H1 (cell line): ENCODE measurements at regions not wholly inside any gene's neighbourhood (a gene's known extent, or its start where the extent isn't known, plus 50 kb on each side); places are given as distances from the start of the nearest gene placed in this dataset.

ENCODE experiments used
- CTCF ChIA-PET: fragments of 300-600 bp; sonication (Branson Sonifier 250); formaldehyde crosslinking; loops from one replicate; lab custom pipeline; 2021; ENCODE audit not compliant: partially characterized antibody; lab: Charles Lee
- POLR2A ChIA-PET: fragments of 300-600 bp; sonication (Branson Sonifier 250); formaldehyde crosslinking; loops from one replicate; lab custom pipeline; 2021; ENCODE audit warnings: inconsistent platforms; ENCODE audit not compliant: partially characterized antibody; lab: Charles Lee
- DNase-seq, 2 experiments: peaks; one replicate each; pipeline versions ENCODE4 v3.0.0 to v3.0.0-alpha.2; 2010 to 2022; ENCODE audit warnings: low spot score in 2 of 2, low read depth in 1 of 2, mixed read lengths in 1 of 2
- FAIRE-seq: peaks from 2 replicates; lab custom pipeline; 2011; peaks lifted over from hg19 to GRCh38; lab: Jason Lieb, UNC
- H2AFZ ChIP-seq: 2 replicates; pipeline ENCODE4 v1.8.1; 2012; ENCODE audit warnings: low read length, inconsistent platforms
- H2AK5ac ChIP-seq: 2 replicates; pipeline ENCODE4 v1.6.1; 2013; ENCODE audit warnings: low read depth, low read length
- H2BK120ac ChIP-seq: replicated peaks from 2 replicates; pipeline ENCODE3; 2013; ENCODE audit warnings: low read depth, low read length, inconsistent platforms
- H2BK12ac ChIP-seq: 2 replicates; pipeline ENCODE4 v1.6.1; 2013; ENCODE audit warnings: low read depth, low read length
- H2BK15ac ChIP-seq: 2 replicates; pipeline ENCODE4 v1.6.1; 2013; ENCODE audit warnings: low read length
- H2BK20ac ChIP-seq: 2 replicates; pipeline ENCODE4 v1.6.1; 2013; ENCODE audit warnings: low read length
- H2BK5ac ChIP-seq: 2 replicates; pipeline ENCODE4 v1.6.1; 2013; ENCODE audit warnings: low read depth, low read length
- H3K14ac ChIP-seq: 2 replicates; pipeline ENCODE4 v1.6.1; 2013; ENCODE audit warnings: inconsistent platforms; ENCODE audit not compliant: insufficient read length
- H3K18ac ChIP-seq: 2 replicates; pipeline ENCODE4 v1.6.1; 2013; ENCODE audit warnings: low read length; ENCODE audit errors: extremely low read depth
- H3K23ac ChIP-seq: 2 replicates; pipeline ENCODE4 v1.6.1; 2013; ENCODE audit warnings: inconsistent platforms; ENCODE audit not compliant: insufficient read length
- H3K23me2 ChIP-seq: 2 replicates; pipeline ENCODE4 v1.6.1; 2013; ENCODE audit warnings: low read depth, low read length
- H3K27ac ChIP-seq: 2 replicates; pipeline ENCODE4 v1.6.1; 2011; ENCODE audit warnings: low read depth, low read length, inconsistent platforms
- H3K27me3 ChIP-seq, 4 experiments: replicated peaks in 1 of 4; 1 replicate in 1 of 4; 2 replicates in 3 of 4; pipeline versions ENCODE4 v1.6.1 to v1.8.1; 2011 to 2013; ENCODE audit warnings: low read length in 3 of 4, mild to moderate bottlenecking in 3 of 4, inconsistent platforms in 2 of 4, mixed read lengths in 2 of 4, moderate library complexity in 1 of 4; ENCODE audit not compliant: control insufficient read depth in 3 of 4, insufficient read depth in 3 of 4; ENCODE audit errors: extremely low read depth in 1 of 4
- H3K36me3 ChIP-seq, 4 experiments: 2 replicates each; pipeline versions ENCODE4 v1.6.1 to v1.8.1; 2011 to 2013; ENCODE audit warnings: mild to moderate bottlenecking in 4 of 4, low read length in 3 of 4, moderate library complexity in 2 of 4, control low read depth in 1 of 4, inconsistent platforms in 1 of 4; ENCODE audit not compliant: insufficient read depth in 4 of 4, control insufficient read depth in 2 of 4
- H3K4ac ChIP-seq: replicated peaks from 2 replicates; pipeline ENCODE3; 2013; ENCODE audit warnings: low read length, low read depth, mixed read lengths, inconsistent platforms; ENCODE audit not compliant: insufficient read length
- H3K4me1 ChIP-seq, 4 experiments: replicated peaks in 1 of 4; 1 replicate in 1 of 4; 2 replicates in 3 of 4; pipeline versions ENCODE4 v1.6.1 to v1.8.1; 2011 to 2013; ENCODE audit warnings: low read length in 3 of 4, inconsistent platforms in 2 of 4, mixed read lengths in 1 of 4; ENCODE audit not compliant: insufficient read depth in 4 of 4, control insufficient read depth in 3 of 4
- H3K4me2 ChIP-seq, 2 experiments: 2 replicates each; pipeline versions ENCODE4 v1.6.1 to v1.8.1; 2011 to 2013; ENCODE audit warnings: low read depth in 2 of 2, low read length in 2 of 2, control low read depth in 1 of 2, inconsistent platforms in 1 of 2, mild to moderate bottlenecking in 1 of 2; ENCODE audit not compliant: insufficient read depth in 1 of 2
- H3K4me3 ChIP-seq, 4 experiments: fragments of 200-600, 300-600 bp in 1 of 4; sonication (generic), shearing (Covaris generic), sonication (Bioruptor Twin) in 1 of 4; 2 replicates each; pipeline versions ENCODE4 v1.5.1 to v1.8.1; 2011 to 2016; ENCODE audit warnings: low read length in 4 of 4, low read depth in 3 of 4, control low read depth in 2 of 4, inconsistent platforms in 2 of 4, mild to moderate bottlenecking in 2 of 4, mixed read lengths in 1 of 4, moderate library complexity in 1 of 4; ENCODE audit not compliant: insufficient read depth in 2 of 4; ENCODE audit errors: extremely low read depth in 1 of 4
- H3K56ac ChIP-seq: replicated peaks from 2 replicates; pipeline ENCODE3; 2013; ENCODE audit warnings: low read depth, mild to moderate bottlenecking, mixed read lengths, low read length, inconsistent platforms; ENCODE audit not compliant: insufficient read length
- H3K79me1 ChIP-seq: 2 replicates; pipeline ENCODE4 v1.6.1; 2013; ENCODE audit warnings: low read depth, low read length, control low read depth
- H3K79me2 ChIP-seq, 2 experiments: 2 replicates each; pipeline versions ENCODE4 v1.6.1 to v1.8.1; 2012 to 2013; ENCODE audit warnings: low read length in 2 of 2, mild to moderate bottlenecking in 2 of 2, inconsistent platforms in 1 of 2; ENCODE audit not compliant: insufficient read depth in 2 of 2, control insufficient read depth in 1 of 2
- H3K9ac ChIP-seq, 4 experiments: replicated peaks in 1 of 4; 1 replicate in 1 of 4; 2 replicates in 3 of 4; pipeline versions ENCODE4 v1.6.1 to v1.8.1; 2011 to 2013; ENCODE audit warnings: low read depth in 3 of 4, low read length in 3 of 4, control low read depth in 2 of 4, mild to moderate bottlenecking in 2 of 4, moderate library complexity in 2 of 4, inconsistent platforms in 1 of 4; ENCODE audit errors: extremely low read depth in 1 of 4
- H3K9me3 ChIP-seq, 2 experiments: 2 replicates each; pipeline versions ENCODE4 v1.6.1 to v1.8.1; 2012 to 2013; ENCODE audit warnings: mild to moderate bottlenecking in 2 of 2, moderate library complexity in 2 of 2, control low read depth in 1 of 2, inconsistent platforms in 1 of 2, low read depth in 1 of 2, low read length in 1 of 2, mixed read lengths in 1 of 2; ENCODE audit not compliant: insufficient read depth in 2 of 2
- H4K20me1 ChIP-seq, 2 experiments: replicated peaks in 1 of 2; 2 replicates each; pipeline versions ENCODE3 to v1.8.1; 2011 to 2013; ENCODE audit warnings: inconsistent platforms in 2 of 2, low read length in 2 of 2, mild to moderate bottlenecking in 1 of 2; ENCODE audit not compliant: insufficient read depth in 2 of 2, control insufficient read depth in 1 of 2
- H4K5ac ChIP-seq: 2 replicates; pipeline ENCODE4 v1.6.1; 2013; ENCODE audit warnings: low read length, low read depth, mixed read lengths, inconsistent platforms; ENCODE audit not compliant: insufficient read length
- H4K8ac ChIP-seq: 2 replicates; pipeline ENCODE4 v1.8.0; 2013; ENCODE audit warnings: mild to moderate bottlenecking, moderate library complexity, low read length, inconsistent platforms; ENCODE audit not compliant: insufficient read depth; ENCODE audit errors: extremely low read depth
- H4K91ac ChIP-seq: replicated peaks from 2 replicates; pipeline ENCODE3; 2013; ENCODE audit warnings: low read length, mixed read lengths, inconsistent platforms; ENCODE audit not compliant: insufficient read length
- ATF3 ChIP-seq: IDR thresholded peaks from 2 replicates; pipeline ENCODE4 v1.6.1; 2011; ENCODE audit warnings: low read depth, mild to moderate bottlenecking, low read length; ENCODE audit not compliant: insufficient read depth
- JUND ChIP-seq: IDR thresholded peaks from 2 replicates; pipeline ENCODE4 v1.6.1; 2011; ENCODE audit warnings: mild to moderate bottlenecking, improper control_type of control experiment, low read length
- KDM1A ChIP-seq: fragments of 200-600, 300-600 bp; sonication (generic); IDR thresholded peaks from 2 replicates; pipeline ENCODE4 v1.7.1; 2016; ENCODE audit warnings: mild to moderate bottlenecking, low read length, borderline replicate concordance
- KDM4A ChIP-seq: IDR thresholded peaks from one replicate; pipeline ENCODE4 v1.7.1; 2012; ENCODE audit warnings: low read depth, mild to moderate bottlenecking, moderate library complexity, low read length, inconsistent platforms; ENCODE audit not compliant: severe bottlenecking
- POU5F1 ChIP-seq: IDR thresholded peaks from 2 replicates; pipeline ENCODE4 v1.6.1; 2011; ENCODE audit warnings: low read depth, mild to moderate bottlenecking, low read length, moderate library complexity
- RAD21 ChIP-seq, 2 experiments: IDR thresholded peaks in 1 of 2; conservative IDR thresholded peaks in 1 of 2; 2 replicates each; pipeline ENCODE4 v1.6.1; 2011; ENCODE audit warnings: low read depth in 2 of 2, low read length in 2 of 2, improper control_type of control experiment in 1 of 2, inconsistent platforms in 1 of 2, mild to moderate bottlenecking in 1 of 2, moderate library complexity in 1 of 2
- TAF7 ChIP-seq: optimal IDR thresholded peaks from 2 replicates; pipeline ENCODE3; 2011; ENCODE audit warnings: low read depth, mild to moderate bottlenecking, inconsistent platforms, low read length, moderate library complexity, borderline replicate concordance
- TCF12 ChIP-seq: IDR thresholded peaks from 2 replicates; pipeline ENCODE4 v1.6.1; 2011; ENCODE audit warnings: low read depth, mild to moderate bottlenecking, low read length
- ZNF274 ChIP-seq: IDR thresholded peaks from 2 replicates; pipeline ENCODE4 v1.7.0; 2012; ENCODE audit warnings: low read length, borderline replicate concordance; ENCODE audit errors: extremely low read depth
- WGBS, 2 experiments: shearing (Covaris generic) in 1 of 2; methylation state at CpG; one replicate each; pipeline versions ENCODE4 v1.1.6 to v1.1.7; 2013 to 2015; ENCODE audit warnings: low lambda C conversion rate in 2 of 2, mixed read lengths in 2 of 2, inconsistent platforms in 1 of 2, low coverage in 1 of 2, missing lambda C conversion rate in 1 of 2; ENCODE audit not compliant: insufficient replicate concordance in 2 of 2, insufficient coverage in 1 of 2, insufficient read length in 1 of 2; ENCODE audit errors: extremely low coverage in 1 of 2, missing lambda C conversion rate in 1 of 2; 5-methylcytosine and 5-hydroxymethylcytosine counted together

GRCh38 chr6:167707686-167708500 is 118.8 kb upstream of the AFDN start:
- Histone ChIP-seq H3K4me1 (peaks cover 0 to 2% (median 0%) of the 10 kb centered on the region in 4 experiments; a peak in 1 of 7 replicates), H4K8ac (no peak overlapping the region), H3K27me3 (no peaks in the 10 kb centered on the region; a peak in 1 of 7 replicates), H3K23me2 (no peaks in the 10 kb centered on the region), H4K91ac (no peak overlapping the region), H4K20me1 (no peaks in the 10 kb centered on the region), H2BK120ac (no peak overlapping the region), H3K9ac (no peak overlapping the region), H3K56ac (no peak overlapping the region), H3K79me2 (no peaks in the 10 kb centered on the region), H3K27ac (no peak overlapping the region; the same call in 1 of the 2 replicates), H3K4ac (no peak overlapping the region), H3K18ac (no peak overlapping the region), H2AFZ (no peak overlapping the region), H4K5ac (no peak overlapping the region), H2BK20ac (no peak overlapping the region), H3K4me2 (no peak overlapping the region), H3K36me3 (no peaks in the 10 kb centered on the region), H3K79me1 (no peaks in the 10 kb centered on the region), H2BK12ac (no peak overlapping the region), H3K4me3 (no peak overlapping the region), H2BK15ac (no peak overlapping the region), H2AK5ac (no peak overlapping the region), H3K14ac (no peak overlapping the region), H3K9me3 (no peaks in the 10 kb centered on the region), H3K23ac (no peak overlapping the region), H2BK5ac (no peak overlapping the region)
- DNase-seq: no peak
- TF ChIP-seq POU5F1 (no peak), RAD21 (IDR thresholded peaks at IDR 0.05 in 1 of 2, conservative IDR thresholded peaks at IDR 0.05 in 1 of 2; ENCODE audit: low read depth in 2 of 2, low read length in 2 of 2) (no peak), TCF12 (no peak), KDM4A (no peak), TAF7 (no peak), ZNF274 (no peak), KDM1A (no peak), JUND (no peak), ATF3 (no peak)
- ChIA-PET CTCF (interaction anchor here (0.9 to 1.2 kb wide), 5 partner anchors 13 to 79 kb away, joined by 3 to 4 read pairs (median 3); no protein-coding TSS in a partner anchor), POLR2A (no interaction called here)
- FAIRE-seq: no peak
- 82% methylated on average over 25 of the region's 25 CpGs; no CpG with 5 or more reads in 1 of the 2 experiments for WGBS, 2 experiments
